ENCODE measurements at regions not wholly inside any gene's neighbourhood (a gene's known extent, or its start where the extent isn't known, plus 50 kb on each side); places are given as distances from the start of the nearest gene placed in this dataset.

DNA sequence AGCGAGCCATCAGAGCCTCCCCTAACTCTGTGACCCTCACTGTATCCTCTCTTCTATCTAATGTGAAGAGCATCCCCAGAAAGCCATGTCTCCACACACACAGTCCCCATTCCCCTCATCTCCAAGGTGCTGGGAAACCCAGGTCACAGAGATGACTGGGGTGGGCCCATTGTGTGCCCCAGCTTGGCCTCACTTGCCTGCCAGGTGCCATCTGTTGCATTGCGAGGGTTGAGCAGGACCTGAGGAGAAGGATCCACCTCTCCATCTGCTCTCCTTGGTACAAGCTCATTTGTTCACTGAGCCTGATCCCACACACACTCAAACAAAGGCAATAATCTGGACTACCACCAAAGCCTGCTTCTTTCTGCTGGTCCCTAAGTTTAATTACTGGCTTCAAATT, 118.8 kb downstream of the SPATA19 start:
- no peak for DNase-seq (ENCODE audit: extremely low read depth in 1 of 11, low read depth in 9 of 11, low spot score in 4 of 11)

DNA sequence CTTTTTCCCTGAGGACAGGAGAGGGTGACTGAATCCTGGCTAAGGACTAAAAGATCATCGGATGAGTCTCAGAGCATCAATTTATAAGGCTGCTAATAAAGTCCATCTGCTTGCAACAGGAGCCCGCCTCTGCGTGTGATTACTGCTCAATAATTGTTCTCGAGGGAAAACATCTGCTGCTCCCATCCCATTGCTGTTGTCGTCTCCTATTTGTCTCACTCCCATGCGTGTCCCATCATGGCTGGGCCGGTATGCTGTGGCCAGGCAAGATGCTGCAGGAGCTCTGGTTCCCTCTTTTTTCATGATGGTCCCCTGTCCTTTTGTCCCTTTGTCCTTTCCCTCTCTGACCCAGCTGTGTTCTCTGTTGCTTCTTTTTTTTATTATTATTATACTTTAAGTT, 121.2 kb downstream of the SPATA19 start:
- DNase-seq (ENCODE audit: extremely low read depth in 1 of 11, low read depth in 9 of 11, low spot score in 4 of 11): no peak

DNA sequence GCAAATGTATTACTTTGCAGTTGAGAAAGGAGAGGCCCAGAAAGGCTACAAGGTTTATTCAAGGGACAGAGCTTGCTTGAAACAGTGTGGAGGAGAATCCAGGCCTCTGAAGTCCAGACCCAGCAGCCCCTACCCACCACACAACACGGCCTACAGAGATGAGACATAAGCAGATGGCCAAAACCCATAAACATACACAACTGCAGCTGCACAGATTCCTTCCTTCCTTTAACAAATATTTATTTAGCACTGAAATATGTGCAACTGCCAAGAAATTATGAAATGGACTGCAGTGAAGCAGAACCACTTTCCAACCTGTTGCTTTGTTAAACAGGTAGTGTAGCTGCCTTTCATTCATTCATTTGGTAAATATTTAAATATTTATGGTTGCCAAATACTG, 122.3 kb downstream of the SPATA19 start:
- peak in 3 of 11 donors; percentile 15 to 25 (median 20) for DNase-seq (ENCODE audit: extremely low read depth in 1 of 11, low read depth in 9 of 11, low spot score in 4 of 11)

DNA sequence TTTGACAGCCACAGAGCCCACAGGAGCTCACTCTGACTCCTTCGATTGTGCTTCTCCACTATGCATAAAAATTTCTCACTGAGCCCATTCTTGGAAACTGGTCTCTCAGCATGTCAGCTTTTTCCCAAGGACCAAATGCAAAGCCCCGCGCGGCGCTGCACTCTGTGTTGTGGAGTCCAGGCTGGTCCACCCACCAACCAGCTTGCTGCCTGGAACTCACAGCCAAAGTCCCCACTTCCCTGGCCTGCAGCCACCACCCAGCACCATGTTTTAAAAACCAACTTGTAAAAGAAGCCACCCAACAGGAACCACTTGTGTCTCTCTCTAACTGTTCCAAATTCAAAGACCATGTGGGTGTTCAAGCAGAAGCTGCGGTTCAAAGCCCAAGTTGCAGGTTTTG, 124.4 kb downstream of the SPATA19 start:
- DNase-seq (ENCODE audit: extremely low read depth in 1 of 11, low read depth in 9 of 11, low spot score in 4 of 11): no peak

DNA sequence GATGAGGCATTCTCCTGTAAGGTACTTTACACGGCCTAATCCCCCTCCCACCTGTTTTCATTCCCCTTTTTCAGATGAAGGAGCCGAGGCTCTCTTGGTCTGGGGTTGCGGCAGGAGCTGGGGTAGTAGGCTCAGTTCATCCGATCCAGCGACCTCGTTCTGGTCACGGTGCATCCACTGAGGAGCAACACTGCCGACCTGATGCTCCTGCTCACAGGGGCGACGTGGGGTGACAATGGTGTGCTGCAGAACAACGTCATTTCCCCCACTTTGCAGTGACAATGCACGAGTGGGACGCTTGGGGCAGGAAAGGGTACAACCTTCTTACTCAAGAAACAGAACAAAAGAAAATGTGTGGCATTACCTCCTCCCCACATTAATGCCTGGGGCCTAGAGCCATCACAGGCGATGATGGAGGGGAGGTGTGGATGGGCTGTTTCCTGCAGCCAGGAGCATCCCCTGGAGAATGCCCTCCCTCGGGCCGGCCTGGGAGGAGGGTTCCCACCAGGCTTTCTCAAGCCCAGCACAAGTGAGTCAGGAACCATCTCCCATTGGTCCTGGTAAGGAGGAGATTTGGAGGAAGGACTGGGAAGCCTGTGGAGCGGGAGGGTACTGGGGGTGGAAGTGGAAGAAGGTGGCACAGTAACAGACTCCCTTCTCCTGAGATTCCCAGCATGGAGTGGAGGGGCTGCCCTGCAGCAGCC, 125.6 kb downstream of the SPATA19 start:
- DNase-seq (ENCODE audit: extremely low read depth in 1 of 11, low read depth in 9 of 11, low spot score in 4 of 11): no peak

DNA sequence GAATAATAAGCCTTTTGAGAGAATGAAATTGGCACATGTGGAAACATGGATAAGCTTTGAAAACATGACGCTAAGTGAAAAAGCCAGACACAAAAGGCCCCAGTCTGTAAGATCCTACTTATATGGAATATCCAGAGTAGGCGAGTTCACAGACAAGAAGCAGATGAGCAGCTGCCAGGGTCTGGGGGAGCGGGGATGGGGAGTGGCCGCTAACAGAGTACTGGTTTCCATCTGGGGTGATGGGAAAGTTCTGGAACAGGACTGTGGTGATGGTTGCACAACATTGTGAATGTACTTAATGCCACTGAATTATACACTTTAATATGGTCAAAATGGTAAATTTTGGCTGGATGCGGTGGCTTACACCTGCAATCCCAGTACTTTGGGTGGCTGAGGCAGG, 126.5 kb downstream of the SPATA19 start:
- DNase-seq (ENCODE audit: extremely low read depth in 1 of 11, low read depth in 9 of 11, low spot score in 4 of 11): no peak

DNA sequence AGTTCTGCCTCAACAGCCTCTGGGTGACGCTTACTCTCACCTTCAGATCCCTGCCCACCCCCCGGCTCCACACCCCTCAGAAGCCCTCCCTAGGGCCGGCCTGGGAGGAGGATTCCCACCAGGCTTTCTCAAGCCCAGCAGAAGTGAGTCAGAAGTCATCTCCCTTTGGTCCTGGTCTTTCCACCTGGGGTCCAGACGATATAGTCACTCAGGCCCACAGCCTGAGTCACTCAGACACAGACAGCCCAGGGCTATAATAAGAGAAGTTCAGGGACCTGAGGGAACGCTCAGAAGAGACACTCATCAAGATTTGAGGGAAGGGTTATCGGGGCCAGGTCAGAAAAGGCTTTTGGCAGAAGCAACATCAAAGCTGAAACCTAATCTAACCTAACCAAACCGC, 127.1 kb downstream of the SPATA19 start:
- no peak for DNase-seq (ENCODE audit: extremely low read depth in 1 of 11, low read depth in 9 of 11, low spot score in 4 of 11)

DNA sequence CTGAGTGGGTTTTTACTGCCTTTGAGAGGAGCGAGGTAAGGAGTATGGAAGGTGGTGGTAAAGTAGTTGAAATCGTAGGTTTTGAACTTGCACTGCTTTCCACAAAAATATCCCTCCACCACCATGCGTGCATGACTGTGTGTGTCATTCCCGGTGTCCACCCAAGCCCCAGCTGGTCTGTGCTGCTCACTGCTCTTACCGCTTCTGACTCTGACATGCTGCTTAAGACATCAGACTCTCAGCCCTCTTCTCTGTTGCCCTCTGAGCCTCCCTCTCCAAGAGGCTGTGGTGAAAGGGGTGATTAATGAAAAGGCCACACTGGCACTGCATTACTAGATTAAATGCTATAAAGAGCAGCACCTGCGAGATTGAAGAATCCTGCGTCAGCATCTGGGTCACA, 128.7 kb downstream of the SPATA19 start:
- no peak for DNase-seq (ENCODE audit: extremely low read depth in 1 of 11, low read depth in 9 of 11, low spot score in 4 of 11)

DNA sequence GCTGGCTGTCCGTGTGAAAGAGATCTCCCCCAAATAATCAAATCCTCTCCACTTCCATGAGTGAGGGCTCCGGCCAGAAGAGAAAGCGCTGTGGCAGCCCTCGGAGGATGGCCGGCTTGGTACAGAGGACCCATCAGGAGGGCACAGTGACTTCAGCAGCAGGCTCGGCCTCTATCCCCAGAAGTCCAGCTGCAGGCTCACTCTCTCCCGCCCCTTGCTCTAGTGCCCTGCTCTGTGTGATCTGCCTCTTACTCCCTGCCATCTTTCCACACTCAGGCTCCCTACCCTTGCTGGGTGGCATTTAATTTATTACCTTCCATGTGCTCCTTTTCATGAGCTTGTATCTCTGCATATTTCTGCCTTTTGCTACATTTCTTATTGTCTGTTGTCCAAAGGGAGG, 129.7 kb downstream of the SPATA19 start:
- no peak for DNase-seq (ENCODE audit: extremely low read depth in 1 of 11, low read depth in 9 of 11, low spot score in 4 of 11)

DNA sequence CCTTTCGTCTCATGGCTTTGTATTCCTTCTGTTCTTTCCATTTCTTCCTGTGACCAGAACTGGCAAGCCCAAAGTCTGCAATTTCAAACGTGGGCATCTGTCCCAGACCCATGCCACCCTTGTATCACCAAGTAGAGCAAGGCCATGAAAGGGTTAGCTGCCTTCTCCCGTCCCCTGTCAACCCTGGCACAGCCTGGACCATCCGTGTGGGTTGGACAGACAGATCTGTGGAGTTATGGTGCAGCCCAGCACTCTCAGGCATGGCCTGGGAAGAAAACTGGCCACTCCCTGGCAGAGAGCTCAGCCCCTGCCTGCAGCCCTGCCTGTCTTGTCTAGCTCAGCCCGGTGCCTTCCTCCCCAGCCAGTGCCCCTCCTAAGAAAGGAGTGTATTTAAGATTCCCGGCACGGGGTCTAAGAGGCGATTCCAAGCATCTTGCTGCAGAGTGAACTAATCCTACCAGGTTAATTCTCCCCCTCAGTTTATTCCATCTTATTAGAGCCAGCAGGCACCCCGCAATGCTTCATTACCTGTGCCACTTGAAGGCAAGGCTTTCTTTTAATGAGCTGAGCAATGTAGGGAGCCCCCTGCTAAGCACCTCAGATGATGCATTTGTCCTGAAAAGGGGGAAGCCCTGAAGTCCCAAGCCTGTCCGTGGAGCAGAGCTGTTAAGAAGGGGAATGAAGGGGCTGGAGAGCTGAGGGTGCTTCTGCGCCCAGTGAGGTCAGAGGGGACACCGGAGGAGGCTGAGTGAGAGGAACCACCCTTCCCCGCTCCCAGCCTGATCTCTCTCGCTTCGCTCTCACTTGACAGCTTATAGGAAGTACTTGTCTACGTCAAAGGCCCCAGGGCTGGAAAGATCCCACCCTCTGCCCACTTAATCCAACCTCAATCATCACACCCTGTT, 130.6 kb downstream of the SPATA19 start:
- no peak for DNase-seq (ENCODE audit: extremely low read depth in 1 of 11, low read depth in 9 of 11, low spot score in 4 of 11)

DNA sequence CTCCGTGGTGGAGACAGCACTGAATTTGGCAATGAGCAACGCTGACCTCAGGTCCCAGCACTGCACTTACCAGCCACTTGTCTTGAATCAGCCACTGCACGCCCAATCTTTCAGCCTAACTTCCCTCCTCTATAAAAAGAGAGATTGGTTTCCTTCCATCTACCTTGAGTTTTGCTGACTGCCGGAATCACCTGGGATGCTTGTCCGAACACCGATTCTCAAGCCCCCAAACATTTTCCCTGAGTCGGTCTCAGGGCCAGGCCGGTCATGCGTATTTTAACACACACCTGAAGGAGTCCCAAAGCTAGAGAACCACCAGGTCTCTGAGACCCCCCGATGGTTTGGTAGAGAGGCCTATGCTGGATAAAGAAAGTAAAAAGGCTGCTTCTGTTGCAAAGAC, 131.5 kb downstream of the SPATA19 start:
- DNase-seq (ENCODE audit: extremely low read depth in 1 of 11, low read depth in 9 of 11, low spot score in 4 of 11): no peak

DNA sequence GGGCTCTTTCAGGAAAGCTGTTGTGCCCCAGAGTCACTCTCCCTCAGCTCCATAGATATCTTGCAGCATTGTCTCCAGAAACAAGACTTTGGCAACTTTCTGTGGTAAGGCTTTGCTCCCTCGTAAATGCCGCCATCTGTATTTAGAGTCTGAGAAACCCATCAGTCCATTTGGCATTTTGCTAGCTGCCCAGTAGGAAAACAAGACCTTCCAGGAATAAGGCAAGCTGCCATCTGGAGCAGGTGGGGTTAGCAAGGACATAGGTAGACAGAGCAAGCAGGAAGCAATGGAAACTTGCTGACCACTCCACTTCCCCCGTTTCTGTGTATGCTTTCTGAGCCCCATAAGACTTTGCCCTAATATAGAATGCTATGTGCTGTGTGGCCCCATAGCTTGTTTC, 131.9 kb downstream of the SPATA19 start:
- DNase-seq (ENCODE audit: extremely low read depth in 1 of 11, low read depth in 9 of 11, low spot score in 4 of 11): no peak

DNA sequence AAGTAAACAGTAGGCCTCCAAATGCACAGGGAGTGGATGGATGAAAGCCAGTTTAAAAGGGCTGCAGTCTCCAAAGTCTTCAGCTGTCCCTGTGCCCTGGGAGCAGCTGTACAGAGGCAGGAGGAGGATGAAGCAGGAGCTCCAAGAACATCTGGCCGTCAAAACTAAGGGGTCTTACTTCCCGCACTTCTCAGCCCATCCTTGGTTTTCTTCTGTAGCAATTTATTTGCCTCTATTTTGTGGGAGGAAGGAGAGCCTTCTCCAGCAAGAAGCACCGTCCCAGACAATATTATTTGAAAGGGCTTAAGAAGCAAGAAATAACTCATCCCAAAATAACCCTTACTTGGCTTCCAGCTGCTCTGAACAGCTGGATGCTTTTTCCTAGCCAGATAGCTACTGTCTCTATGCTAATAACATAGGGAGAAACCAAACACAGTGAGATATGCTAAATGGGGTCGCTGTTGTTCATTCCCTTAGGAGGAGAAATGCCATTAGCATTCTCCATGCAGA, 133.2 kb downstream of the SPATA19 start:
- DNase-seq (ENCODE audit: extremely low read depth in 1 of 11, low read depth in 9 of 11, low spot score in 4 of 11): peak; percentile 22 to 65 (median 46)

DNA sequence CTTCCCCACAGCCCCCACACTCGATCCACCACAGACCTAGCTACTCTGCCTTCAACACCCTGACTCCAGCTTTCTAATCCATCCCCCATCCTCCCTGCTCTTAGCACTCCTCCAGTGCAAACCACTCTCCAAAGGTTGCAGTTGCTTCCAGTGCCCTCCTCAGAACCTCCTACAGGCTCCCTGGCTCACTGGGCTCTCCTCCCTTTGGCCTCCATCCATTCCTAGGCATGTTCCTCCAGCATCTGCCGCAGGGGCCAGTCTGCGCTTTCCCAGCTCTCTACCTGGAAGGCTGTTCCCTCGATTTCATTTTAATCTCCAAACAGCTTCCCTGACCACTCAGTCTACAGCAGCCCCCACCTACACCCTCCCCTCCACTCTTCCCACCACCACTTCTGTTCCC, 133.8 kb downstream of the SPATA19 start:
- DNase-seq (ENCODE audit: extremely low read depth in 1 of 11, low read depth in 9 of 11, low spot score in 4 of 11): peak in 2 of 11 donors; percentile 8 to 9

DNA sequence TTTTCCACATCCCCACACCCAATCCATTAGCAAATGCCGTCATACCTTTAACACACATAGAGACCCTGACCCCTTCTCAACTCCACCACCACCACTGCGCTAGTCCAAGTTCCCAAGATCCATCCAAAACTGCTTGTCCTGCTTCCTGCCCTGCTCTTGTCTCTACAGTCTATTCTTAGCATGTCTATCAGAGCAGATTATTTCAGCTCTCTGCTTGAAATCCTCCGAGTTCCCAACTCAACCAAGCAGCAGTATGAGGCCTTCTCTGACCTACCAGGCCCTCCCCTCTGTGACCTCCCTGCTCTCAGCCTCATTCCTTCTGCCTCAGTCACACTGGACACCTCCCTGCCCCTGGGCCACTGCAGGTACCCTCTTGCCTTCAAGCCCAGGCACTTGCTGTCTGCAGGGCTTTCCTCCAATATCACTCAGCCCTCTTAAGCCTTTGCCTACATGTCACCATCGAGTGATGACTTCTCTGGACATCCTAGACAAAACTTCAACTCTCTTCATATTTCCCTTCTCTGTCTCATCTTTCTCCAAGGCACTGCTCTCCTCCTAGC, 134.6 kb downstream of the SPATA19 start:
- DNase-seq (ENCODE audit: extremely low read depth in 1 of 11, low read depth in 9 of 11, low spot score in 4 of 11): no peak

DNA sequence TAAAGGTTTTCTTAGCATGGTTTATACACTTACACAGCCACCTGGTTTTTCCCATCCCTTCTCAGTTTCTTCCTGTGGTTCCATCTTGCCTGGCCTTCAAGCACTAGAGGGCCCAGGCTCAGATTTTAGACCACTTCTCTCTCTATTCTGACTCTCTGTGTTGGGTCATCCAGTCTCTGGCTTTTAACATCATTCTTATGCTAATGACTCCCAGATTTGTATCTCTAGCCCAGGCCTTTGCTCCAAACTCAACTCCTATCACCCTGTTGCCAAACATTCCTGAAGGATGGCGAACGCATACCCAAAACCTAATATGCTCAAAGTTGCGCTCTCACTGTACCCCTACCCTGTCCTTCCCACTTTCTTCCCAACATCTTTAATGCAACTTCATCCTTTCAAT, 135.1 kb downstream of the SPATA19 start:
- no peak for DNase-seq (ENCODE audit: extremely low read depth in 1 of 11, low read depth in 9 of 11, low spot score in 4 of 11)

DNA sequence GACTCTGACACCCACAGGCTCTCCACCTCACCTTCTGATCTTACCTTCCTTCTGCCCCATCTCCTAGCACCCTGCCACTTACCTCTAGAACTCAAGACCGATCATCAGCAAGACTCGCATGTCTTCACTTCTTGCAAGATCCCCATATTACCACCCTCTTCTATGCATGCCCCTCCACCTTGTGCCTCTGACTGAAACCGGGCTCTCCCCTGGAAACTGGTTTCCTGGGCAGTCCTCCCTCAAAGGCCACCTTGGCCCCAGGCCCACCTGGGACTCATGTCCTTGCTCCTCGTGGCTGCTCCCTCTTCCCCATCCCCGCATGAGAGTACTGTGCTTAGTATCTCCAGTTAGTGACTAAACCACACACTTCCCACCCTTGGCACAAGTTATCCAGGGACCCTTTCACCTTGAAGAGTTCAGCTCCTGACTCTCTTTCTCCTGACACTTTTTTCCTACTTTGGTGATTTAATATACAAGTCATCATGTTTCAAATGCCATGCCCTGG, 136.7 kb downstream of the SPATA19 start:
- DNase-seq (ENCODE audit: extremely low read depth in 1 of 11, low read depth in 9 of 11, low spot score in 4 of 11): no peak

DNA sequence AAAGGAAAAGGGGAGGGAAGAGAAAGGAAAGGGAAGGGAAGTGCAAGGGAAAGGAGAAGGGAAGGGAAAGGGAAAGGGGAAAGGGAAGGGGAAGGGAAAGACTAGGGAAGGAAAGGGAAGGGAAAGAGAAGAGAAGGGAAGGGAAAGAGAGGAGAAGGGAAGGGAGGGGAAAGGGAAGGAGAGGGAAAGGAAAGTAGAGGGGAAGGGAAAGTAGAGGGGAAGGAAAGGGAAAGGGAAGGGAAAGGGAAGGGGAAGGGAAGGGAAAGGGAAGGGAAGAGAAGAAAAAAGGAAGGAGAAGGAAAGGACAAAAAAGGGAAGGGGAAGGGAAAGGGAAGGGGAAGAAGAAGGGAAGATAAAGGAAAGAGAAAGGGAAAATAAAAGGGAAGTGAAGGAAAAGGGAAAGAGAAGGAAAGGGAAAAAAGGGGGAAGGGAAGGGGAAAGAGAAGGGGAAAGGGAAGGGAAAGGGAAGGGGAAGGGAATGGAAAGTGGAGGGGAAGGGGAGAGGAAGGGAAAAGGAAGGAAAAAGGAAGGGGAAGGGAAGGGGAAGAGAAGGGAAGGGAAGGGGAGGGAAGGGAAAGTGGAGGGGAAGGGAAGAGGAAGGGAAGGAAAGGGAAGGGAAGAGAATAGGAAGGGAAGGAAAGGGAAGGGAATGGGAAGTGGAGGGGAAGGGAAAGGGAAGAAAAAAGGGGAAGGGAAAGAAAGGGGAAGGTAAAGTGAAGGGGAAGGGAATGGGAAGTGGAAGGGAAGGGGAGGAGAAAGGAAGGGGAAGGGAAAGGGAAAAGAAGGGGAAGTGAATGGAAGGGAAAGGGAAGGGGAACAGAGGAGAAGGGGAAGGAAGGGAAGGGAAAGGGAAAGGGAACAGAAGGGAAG, 138.2 kb downstream of the SPATA19 start:
- no peak for DNase-seq (ENCODE audit: extremely low read depth in 1 of 11, low read depth in 9 of 11, low spot score in 4 of 11)

DNA sequence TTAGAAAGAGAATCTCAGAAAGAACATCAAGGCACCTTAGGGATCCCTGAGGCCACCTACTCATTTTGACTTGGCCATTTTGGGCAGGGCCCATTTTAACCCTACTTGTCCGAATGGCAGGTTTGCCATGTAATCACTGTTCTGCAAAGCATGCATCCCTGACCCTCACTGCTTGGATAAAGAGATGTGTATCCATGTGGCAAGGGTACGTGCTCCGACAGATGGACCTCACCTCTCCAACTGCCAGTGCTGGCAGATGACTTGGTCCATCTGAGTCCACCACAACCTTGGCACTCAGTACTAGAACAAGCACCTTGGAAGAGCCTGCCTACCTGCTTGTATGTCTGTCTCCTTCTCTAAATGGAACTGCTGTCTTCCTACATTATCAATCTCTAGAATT, 139.4 kb downstream of the SPATA19 start:
- no peak for DNase-seq (ENCODE audit: extremely low read depth in 1 of 11, low read depth in 9 of 11, low spot score in 4 of 11)
